Mucosa of descending colon (tissue), 3 donors: ENCODE measurements at regions not wholly inside any gene's neighbourhood (a gene's known extent, or its start where the extent isn't known, plus 50 kb on each side); places are given as distances from the start of the nearest gene placed in this dataset.

Experiments used
- ATAC-seq: fragments of 200-7000 bp; cut with Tn5 transposase; one replicate; pipeline ENCODE4 v1.9.1; 2020; ENCODE audit warnings: mild to moderate bottlenecking, moderate library complexity
- DNase-seq, 3 donors: peaks; one replicate each; pipeline ENCODE4 v3.0.0-alpha.2; 2020
- H3K36me3 ChIP-seq: fragments of 200-600 bp; one replicate; pipeline ENCODE4 v1.8.0; 2021; ENCODE audit warnings: low read depth, mild to moderate bottlenecking
- H3K4me1 ChIP-seq: fragments of 200-600 bp; one replicate; pipeline ENCODE4 v1.8.0; 2021; ENCODE audit warnings: low read depth, mild to moderate bottlenecking
- H3K4me3 ChIP-seq: fragments of 200-600 bp; one replicate; pipeline ENCODE4 v1.8.0; 2021; ENCODE audit warnings: mild to moderate bottlenecking
- H3K9me3 ChIP-seq: fragments of 200-600 bp; one replicate; pipeline ENCODE4 v1.8.0; 2021; ENCODE audit warnings: mild to moderate bottlenecking
- intact Hi-C, 2 donors: fragments of 100-400 bp; cut with DNase I in 1 of 2; cut with micrococcal nuclease in 1 of 2; formaldehyde crosslinking; loops; one replicate each; pipeline versions ENCODE4 v1.11.0 to v1.11.1; 2022; cut with DNase I, micrococcal nuclease
- TF ChIP-seq, protein P1 (sequence below): fragments of 200-600 bp; IDR thresholded peaks from one replicate; pipeline ENCODE4 v1.8.0; 2022; ENCODE audit warnings: antibody characterized with exemption, mild to moderate bottlenecking
- donor health status: DM: no; HTN: no; CAD: no; lungs with moderate emphysema.
- donor health status: DM: no; HTN: no; CAD: no.
- donor health status: DM: no; HTN: yes; CAD: no.

GRCh38 chr13:68410007-68410406, 1179.9 kb upstream of the PCDH9 start:
- no peaks in the 10 kb centered on the region for H3K36me3 ChIP-seq
- ATAC-seq, result no peak
- no peaks in the 10 kb centered on the region for H3K4me1 ChIP-seq
- intact Hi-C loops, result no loop called here
- H3K4me3 ChIP-seq, result no peak overlapping the region
- DNase-seq, result no peak
- TF ChIP-seq, protein P1, sequence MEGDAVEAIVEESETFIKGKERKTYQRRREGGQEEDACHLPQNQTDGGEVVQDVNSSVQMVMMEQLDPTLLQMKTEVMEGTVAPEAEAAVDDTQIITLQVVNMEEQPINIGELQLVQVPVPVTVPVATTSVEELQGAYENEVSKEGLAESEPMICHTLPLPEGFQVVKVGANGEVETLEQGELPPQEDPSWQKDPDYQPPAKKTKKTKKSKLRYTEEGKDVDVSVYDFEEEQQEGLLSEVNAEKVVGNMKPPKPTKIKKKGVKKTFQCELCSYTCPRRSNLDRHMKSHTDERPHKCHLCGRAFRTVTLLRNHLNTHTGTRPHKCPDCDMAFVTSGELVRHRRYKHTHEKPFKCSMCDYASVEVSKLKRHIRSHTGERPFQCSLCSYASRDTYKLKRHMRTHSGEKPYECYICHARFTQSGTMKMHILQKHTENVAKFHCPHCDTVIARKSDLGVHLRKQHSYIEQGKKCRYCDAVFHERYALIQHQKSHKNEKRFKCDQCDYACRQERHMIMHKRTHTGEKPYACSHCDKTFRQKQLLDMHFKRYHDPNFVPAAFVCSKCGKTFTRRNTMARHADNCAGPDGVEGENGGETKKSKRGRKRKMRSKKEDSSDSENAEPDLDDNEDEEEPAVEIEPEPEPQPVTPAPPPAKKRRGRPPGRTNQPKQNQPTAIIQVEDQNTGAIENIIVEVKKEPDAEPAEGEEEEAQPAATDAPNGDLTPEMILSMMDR, result no peak
- no peaks in the 10 kb centered on the region for H3K9me3 ChIP-seq

GRCh38 chr13:68390987-68391386, 1160.9 kb upstream of the PCDH9 start:
- Histone ChIP-seq H3K36me3 (no peaks in the 10 kb centered on the region), H3K4me1 (no peaks in the 10 kb centered on the region), H3K9me3 (no peaks in the 10 kb centered on the region), H3K4me3 (no peak overlapping the region)
- TF ChIP-seq, protein P1, result no peak
- DNase-seq (no peak), ATAC-seq (no peak)
- intact Hi-C loops, result no loop called here

GRCh38 chr13:68386808-68387207, 1156.7 kb upstream of the PCDH9 start:
- Histone ChIP-seq H3K36me3 (no peaks in the 10 kb centered on the region), H3K9me3 (no peaks in the 10 kb centered on the region), H3K4me1 (no peaks in the 10 kb centered on the region), H3K4me3 (no peak overlapping the region)
- no peak for DNase-seq
- TF ChIP-seq, protein P1, result no peak
- intact Hi-C loops, result no loop called here
- no peak for ATAC-seq

- H3K4me1 ChIP-seq, result no peaks in the 10 kb centered on the region
- TF ChIP-seq, protein P1, result no peak
- no peak for DNase-seq
- intact Hi-C loops, result no loop called here
- no peak overlapping the region for H3K4me3 ChIP-seq
- H3K9me3 ChIP-seq, result no peaks in the 10 kb centered on the region
- no peaks in the 10 kb centered on the region for H3K36me3 ChIP-seq
- no peak for ATAC-seq
Measured at GRCh38 chr13:68380041-68380973, 1150.2 kb upstream of the PCDH9 start.

DNA sequence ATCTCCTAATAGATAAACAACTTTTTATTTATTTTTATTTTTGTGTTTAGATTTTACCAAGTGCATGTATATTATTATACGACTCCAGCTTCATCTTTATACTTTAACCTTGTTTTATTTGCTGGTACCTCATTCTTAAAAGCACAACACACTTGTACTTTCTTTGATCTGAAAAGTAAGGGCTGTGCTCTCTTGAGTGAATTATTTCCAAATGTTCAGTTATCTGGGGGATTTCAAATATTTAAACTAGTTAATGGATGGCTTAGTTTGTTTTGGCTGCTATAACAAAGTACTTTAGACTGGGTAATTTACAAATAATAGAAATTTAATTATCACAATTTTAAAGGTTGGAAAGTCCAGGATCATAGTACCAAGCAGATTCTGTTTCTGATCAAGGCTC, 1148.2 kb upstream of the PCDH9 start:
- Histone ChIP-seq H3K36me3 (no peaks in the 10 kb centered on the region), H3K4me3 (no peak overlapping the region), H3K9me3 (no peaks in the 10 kb centered on the region), H3K4me1 (no peaks in the 10 kb centered on the region)
- no peak for DNase-seq
- TF ChIP-seq, protein P1, result no peak
- ATAC-seq, result no peak
- intact Hi-C loops, result no loop called here
